ENCODE measurements at regions not wholly inside any gene's neighbourhood (a gene's known extent, or its start where the extent isn't known, plus 50 kb on each side); places are given as distances from the start of the nearest gene placed in this dataset.

DNA sequence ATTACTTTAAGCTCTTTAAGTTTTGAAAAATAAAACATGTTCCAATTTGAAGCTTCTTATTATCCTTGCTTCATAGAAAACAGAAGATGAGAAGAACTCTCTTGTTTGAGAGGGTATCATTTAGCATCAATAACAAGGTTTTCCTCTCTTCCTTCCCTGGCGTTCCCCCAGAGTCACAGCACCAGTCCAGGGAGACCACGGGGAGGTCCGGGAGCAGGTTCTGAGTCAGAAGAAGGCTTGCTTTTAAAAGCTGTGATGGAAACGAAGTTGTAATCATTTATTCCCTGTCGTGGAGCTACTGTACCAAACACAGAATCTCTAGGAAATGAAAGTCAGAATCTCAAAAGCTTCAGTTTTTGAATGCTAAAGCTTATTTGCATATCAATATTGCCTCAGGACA, 174.0 kb upstream of the LSM14A start:
- ATAC-seq (no peak; the same call in 2 of the 3 replicates), DNase-seq (ENCODE audit: low spot score) (peak; percentile 6)
- Mint-ChIP-seq H3K27ac (no peak overlapping the region), H3K9me3 (peaks cover 7% of the 10 kb centered on the region), H3K4me1 (peaks cover 8% of the 10 kb centered on the region), H3K27me3 (ENCODE audit: insufficient read depth, low read depth, poor library complexity) (no peaks in the 10 kb centered on the region), H3K36me3 (ENCODE audit: low read depth) (0 out of 3 replicates have a peak, but pooled peaks cover under 1% of the 10 kb centered on the region), H3K4me3 (no peak overlapping the region)
- no peaks in the 10 kb centered on the region for H4K20me1 ChIP-seq (replicated peaks; ENCODE audit: insufficient read depth)
- H3K36me3 ChIP-seq (ENCODE audit: insufficient read depth): no peaks in the 10 kb centered on the region
- no peaks in the 10 kb centered on the region for H3K79me2 ChIP-seq (replicated peaks; ENCODE audit: insufficient read depth)
- peaks cover 3% of the 10 kb centered on the region; the same call in 1 of the 2 replicates for H3K4me1 ChIP-seq (ENCODE audit: insufficient read depth)
- TF ChIP-seq, protein P1, sequence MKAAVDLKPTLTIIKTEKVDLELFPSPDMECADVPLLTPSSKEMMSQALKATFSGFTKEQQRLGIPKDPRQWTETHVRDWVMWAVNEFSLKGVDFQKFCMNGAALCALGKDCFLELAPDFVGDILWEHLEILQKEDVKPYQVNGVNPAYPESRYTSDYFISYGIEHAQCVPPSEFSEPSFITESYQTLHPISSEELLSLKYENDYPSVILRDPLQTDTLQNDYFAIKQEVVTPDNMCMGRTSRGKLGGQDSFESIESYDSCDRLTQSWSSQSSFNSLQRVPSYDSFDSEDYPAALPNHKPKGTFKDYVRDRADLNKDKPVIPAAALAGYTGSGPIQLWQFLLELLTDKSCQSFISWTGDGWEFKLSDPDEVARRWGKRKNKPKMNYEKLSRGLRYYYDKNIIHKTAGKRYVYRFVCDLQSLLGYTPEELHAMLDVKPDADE (IDR thresholded peaks at IDR 0.05): no peak
- no peak for TF ChIP-seq ZNF462 (CRISPR knock-in tag; IDR thresholded peaks at IDR 0.05)
- no peak for TF ChIP-seq STAT1 (IDR thresholded peaks at IDR 0.05; ENCODE audit: unreplicated experiment)
- TF ChIP-seq NANOG (IDR thresholded peaks at IDR 0.05; ENCODE audit: borderline replicate concordance): no peak
- TF ChIP-seq, protein P2, sequence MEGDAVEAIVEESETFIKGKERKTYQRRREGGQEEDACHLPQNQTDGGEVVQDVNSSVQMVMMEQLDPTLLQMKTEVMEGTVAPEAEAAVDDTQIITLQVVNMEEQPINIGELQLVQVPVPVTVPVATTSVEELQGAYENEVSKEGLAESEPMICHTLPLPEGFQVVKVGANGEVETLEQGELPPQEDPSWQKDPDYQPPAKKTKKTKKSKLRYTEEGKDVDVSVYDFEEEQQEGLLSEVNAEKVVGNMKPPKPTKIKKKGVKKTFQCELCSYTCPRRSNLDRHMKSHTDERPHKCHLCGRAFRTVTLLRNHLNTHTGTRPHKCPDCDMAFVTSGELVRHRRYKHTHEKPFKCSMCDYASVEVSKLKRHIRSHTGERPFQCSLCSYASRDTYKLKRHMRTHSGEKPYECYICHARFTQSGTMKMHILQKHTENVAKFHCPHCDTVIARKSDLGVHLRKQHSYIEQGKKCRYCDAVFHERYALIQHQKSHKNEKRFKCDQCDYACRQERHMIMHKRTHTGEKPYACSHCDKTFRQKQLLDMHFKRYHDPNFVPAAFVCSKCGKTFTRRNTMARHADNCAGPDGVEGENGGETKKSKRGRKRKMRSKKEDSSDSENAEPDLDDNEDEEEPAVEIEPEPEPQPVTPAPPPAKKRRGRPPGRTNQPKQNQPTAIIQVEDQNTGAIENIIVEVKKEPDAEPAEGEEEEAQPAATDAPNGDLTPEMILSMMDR (conservative IDR thresholded peaks at IDR 0.05; ENCODE audit: low read depth in 2 of 2): no peak
- TF ChIP-seq, protein P3, sequence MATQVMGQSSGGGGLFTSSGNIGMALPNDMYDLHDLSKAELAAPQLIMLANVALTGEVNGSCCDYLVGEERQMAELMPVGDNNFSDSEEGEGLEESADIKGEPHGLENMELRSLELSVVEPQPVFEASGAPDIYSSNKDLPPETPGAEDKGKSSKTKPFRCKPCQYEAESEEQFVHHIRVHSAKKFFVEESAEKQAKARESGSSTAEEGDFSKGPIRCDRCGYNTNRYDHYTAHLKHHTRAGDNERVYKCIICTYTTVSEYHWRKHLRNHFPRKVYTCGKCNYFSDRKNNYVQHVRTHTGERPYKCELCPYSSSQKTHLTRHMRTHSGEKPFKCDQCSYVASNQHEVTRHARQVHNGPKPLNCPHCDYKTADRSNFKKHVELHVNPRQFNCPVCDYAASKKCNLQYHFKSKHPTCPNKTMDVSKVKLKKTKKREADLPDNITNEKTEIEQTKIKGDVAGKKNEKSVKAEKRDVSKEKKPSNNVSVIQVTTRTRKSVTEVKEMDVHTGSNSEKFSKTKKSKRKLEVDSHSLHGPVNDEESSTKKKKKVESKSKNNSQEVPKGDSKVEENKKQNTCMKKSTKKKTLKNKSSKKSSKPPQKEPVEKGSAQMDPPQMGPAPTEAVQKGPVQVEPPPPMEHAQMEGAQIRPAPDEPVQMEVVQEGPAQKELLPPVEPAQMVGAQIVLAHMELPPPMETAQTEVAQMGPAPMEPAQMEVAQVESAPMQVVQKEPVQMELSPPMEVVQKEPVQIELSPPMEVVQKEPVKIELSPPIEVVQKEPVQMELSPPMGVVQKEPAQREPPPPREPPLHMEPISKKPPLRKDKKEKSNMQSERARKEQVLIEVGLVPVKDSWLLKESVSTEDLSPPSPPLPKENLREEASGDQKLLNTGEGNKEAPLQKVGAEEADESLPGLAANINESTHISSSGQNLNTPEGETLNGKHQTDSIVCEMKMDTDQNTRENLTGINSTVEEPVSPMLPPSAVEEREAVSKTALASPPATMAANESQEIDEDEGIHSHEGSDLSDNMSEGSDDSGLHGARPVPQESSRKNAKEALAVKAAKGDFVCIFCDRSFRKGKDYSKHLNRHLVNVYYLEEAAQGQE (IDR thresholded peaks at IDR 0.05; ENCODE audit: unreplicated experiment): no peak
- no peak for TF ChIP-seq CREB1 (CRISPR knock-in tag; IDR thresholded peaks at IDR 0.05; ENCODE audit: low read depth)
- no peak for TF ChIP-seq EZH2 (IDR thresholded peaks at IDR 0.05; ENCODE audit: low read depth, unreplicated experiment)
- no peak for TF ChIP-seq EZH2phosphoT487 (IDR thresholded peaks at IDR 0.05; ENCODE audit: unreplicated experiment)
- TF ChIP-seq POLR2AphosphoS5 (IDR thresholded peaks at IDR 0.05; ENCODE audit: low read depth): no peak
- no peak for TF ChIP-seq ZNF114 (CRISPR knock-in tag; IDR thresholded peaks at IDR 0.05)
- no peak for TF ChIP-seq ZNF331 (CRISPR knock-in tag; IDR thresholded peaks at IDR 0.05; ENCODE audit: low read depth)
- no peak for TF ChIP-seq JUNB (IDR thresholded peaks at IDR 0.05; ENCODE audit: unreplicated experiment)
- no peak overlapping the region for H3K4me3 ChIP-seq
- no peaks in the 10 kb centered on the region for H3F3A ChIP-seq (replicated peaks; ENCODE audit: low read depth)
- H3K4me2 ChIP-seq: no peak overlapping the region
- no peaks in the 10 kb centered on the region for H3K9me2 ChIP-seq (ENCODE audit: insufficient read depth)
- no peak overlapping the region for H3K27ac ChIP-seq (ENCODE audit: low read depth)
- no peak overlapping the region for H2AFZ ChIP-seq
- no peaks in the 10 kb centered on the region for H3K27me3 ChIP-seq (ENCODE audit: insufficient read depth)

Data from GM23338 (cell line).